ENCODE measurements at regions not wholly inside any gene's neighbourhood (a gene's known extent, or its start where the extent isn't known, plus 50 kb on each side); places are given as distances from the start of the nearest gene placed in this dataset.

DNA sequence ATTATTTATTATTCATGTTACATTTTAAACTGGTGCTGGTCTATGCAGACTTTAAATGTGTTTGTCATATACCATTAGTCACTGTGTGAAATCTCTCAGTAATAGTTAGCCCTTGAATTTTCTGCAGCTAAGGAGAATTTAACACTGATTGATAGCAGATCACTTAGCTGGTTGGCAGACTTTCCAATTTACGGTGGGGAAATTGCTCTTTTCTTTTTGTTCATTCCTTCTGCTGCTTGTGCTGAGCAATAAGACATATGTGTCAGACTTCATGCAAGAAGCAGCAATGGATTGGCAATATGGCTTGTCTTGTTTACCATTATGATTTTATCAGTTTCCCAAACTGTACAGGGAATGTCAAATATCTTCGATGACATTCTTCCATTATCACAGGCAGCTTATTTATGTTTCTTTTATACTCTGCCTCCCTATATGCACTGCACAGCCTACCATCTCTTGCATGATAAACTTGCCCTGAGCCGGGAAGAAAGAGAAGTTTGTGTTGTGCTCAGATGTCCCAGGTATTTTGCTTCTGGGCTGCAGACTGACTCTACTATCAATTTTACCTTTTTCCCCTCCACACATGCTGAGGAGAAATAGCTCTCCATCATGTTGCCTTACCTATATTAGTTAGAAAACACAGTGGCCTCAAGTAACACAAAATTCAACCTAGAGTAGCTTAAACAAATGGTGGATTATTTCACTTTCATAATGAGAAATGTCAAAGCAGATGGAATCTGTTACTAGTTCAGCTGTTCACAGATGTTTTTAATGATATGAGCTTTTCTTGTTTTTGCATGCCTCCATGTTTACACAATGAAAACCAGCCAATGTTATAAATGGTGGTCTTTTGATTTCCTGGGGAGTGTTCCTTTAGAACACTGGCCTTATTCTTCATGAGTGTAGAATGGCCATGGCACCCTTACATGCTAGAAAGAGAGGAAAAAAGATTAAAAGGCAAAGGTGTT, 968.1 kb upstream of the GOT2 start:
- no peaks in the 10 kb centered on the region for H3K36me3 ChIP-seq (ENCODE audit: low read depth, low read length)
- no peaks in the 10 kb centered on the region for H4K20me1 ChIP-seq (ENCODE audit: low read length)
- H3K4me1 ChIP-seq (ENCODE audit: insufficient read depth, low read length), result no peaks in the 10 kb centered on the region
- no peaks in the 10 kb centered on the region for H3K79me2 ChIP-seq (ENCODE audit: low read length)
- no peak overlapping the region for H3K4me2 ChIP-seq (ENCODE audit: low read length)
- TF ChIP-seq EZH2phosphoT487 (IDR thresholded peaks at IDR 0.05; ENCODE audit: borderline replicate concordance, low read length) (no peak), EZH2 (IDR thresholded peaks at IDR 0.05; ENCODE audit: low read length, unreplicated experiment) (no peak)
- TF ChIP-seq, protein P1, sequence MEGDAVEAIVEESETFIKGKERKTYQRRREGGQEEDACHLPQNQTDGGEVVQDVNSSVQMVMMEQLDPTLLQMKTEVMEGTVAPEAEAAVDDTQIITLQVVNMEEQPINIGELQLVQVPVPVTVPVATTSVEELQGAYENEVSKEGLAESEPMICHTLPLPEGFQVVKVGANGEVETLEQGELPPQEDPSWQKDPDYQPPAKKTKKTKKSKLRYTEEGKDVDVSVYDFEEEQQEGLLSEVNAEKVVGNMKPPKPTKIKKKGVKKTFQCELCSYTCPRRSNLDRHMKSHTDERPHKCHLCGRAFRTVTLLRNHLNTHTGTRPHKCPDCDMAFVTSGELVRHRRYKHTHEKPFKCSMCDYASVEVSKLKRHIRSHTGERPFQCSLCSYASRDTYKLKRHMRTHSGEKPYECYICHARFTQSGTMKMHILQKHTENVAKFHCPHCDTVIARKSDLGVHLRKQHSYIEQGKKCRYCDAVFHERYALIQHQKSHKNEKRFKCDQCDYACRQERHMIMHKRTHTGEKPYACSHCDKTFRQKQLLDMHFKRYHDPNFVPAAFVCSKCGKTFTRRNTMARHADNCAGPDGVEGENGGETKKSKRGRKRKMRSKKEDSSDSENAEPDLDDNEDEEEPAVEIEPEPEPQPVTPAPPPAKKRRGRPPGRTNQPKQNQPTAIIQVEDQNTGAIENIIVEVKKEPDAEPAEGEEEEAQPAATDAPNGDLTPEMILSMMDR (conservative IDR thresholded peaks at IDR 0.05; ENCODE audit: low read depth, low read length), result no peak
- H3F3A ChIP-seq (ENCODE audit: low read length, unreplicated experiment), result no peaks in the 10 kb centered on the region
- H3K9me2 ChIP-seq (replicated peaks; ENCODE audit: low read length), result no peaks in the 10 kb centered on the region
- H3K27ac ChIP-seq (ENCODE audit: low read length), result no peak overlapping the region
- no peaks in the 10 kb centered on the region for H3K27me3 ChIP-seq (ENCODE audit: low read length)
- CTCF ChIA-PET, result no interaction called here
- H3K4me3 ChIP-seq (ENCODE audit: low read length), result no peak overlapping the region
- no peak for DNase-seq
- H3K9ac ChIP-seq (ENCODE audit: low read length), result no peak overlapping the region
- no peaks in the 10 kb centered on the region for H3K9me3 ChIP-seq (ENCODE audit: low read length)
- POLR2A ChIA-PET (ENCODE audit: unreplicated experiment), result no interaction called here
- no peak overlapping the region for H2AFZ ChIP-seq (ENCODE audit: low read length)
- no peak for ATAC-seq
- intact Hi-C loops (cut with micrococcal nuclease), result no loop called here
- BruUV-seq (replicated peaks), result no TSS peak

DNA sequence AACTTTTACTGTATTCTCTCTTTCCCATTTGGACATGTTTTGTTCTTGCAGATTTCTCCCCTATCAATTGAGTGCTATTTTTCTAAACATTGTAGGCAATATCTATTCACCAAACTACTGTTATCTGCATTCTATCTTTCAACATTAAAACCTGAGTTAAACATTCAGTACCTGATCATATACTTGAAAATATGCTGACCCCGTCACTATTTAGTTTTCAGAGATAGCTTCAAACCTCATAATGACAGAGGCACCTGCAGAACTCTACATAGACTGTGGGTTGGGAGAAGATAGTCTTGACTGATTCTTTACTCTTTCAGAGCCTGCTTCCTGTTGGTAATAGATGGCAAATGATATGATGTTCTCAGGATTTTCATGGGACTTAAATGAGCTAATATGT, 965.7 kb upstream of the GOT2 start:
- H3K79me2 ChIP-seq (ENCODE audit: low read length), result no peaks in the 10 kb centered on the region
- no peak overlapping the region for H3K4me2 ChIP-seq (ENCODE audit: low read length)
- no peaks in the 10 kb centered on the region for H3K9me2 ChIP-seq (replicated peaks; ENCODE audit: low read length)
- ATAC-seq (no peak), DNase-seq (no peak)
- no peak overlapping the region for H3K4me3 ChIP-seq (ENCODE audit: low read length)
- no TSS peak for BruUV-seq (replicated peaks)
- H3K4me1 ChIP-seq (ENCODE audit: insufficient read depth, low read length), result no peaks in the 10 kb centered on the region
- no peaks in the 10 kb centered on the region for H4K20me1 ChIP-seq (ENCODE audit: low read length)
- no peak overlapping the region for H2AFZ ChIP-seq (ENCODE audit: low read length)
- ChIA-PET POLR2A (ENCODE audit: unreplicated experiment) (no interaction called here), CTCF (no interaction called here)
- no peaks in the 10 kb centered on the region for H3K27me3 ChIP-seq (ENCODE audit: low read length)
- no peaks in the 10 kb centered on the region for H3K36me3 ChIP-seq (ENCODE audit: low read depth, low read length)
- no peaks in the 10 kb centered on the region for H3K9me3 ChIP-seq (ENCODE audit: low read length)
- H3K9ac ChIP-seq (ENCODE audit: low read length), result no peak overlapping the region
- intact Hi-C loops (cut with micrococcal nuclease), result no loop called here
- no peaks in the 10 kb centered on the region for H3F3A ChIP-seq (ENCODE audit: low read length, unreplicated experiment)
- H3K27ac ChIP-seq (ENCODE audit: low read length), result no peak overlapping the region
- TF ChIP-seq EZH2 (IDR thresholded peaks at IDR 0.05; ENCODE audit: low read length, unreplicated experiment) (no peak), EZH2phosphoT487 (IDR thresholded peaks at IDR 0.05; ENCODE audit: borderline replicate concordance, low read length) (no peak)
- TF ChIP-seq, protein P1 (conservative IDR thresholded peaks at IDR 0.05; ENCODE audit: low read depth, low read length), result no peak

DNA sequence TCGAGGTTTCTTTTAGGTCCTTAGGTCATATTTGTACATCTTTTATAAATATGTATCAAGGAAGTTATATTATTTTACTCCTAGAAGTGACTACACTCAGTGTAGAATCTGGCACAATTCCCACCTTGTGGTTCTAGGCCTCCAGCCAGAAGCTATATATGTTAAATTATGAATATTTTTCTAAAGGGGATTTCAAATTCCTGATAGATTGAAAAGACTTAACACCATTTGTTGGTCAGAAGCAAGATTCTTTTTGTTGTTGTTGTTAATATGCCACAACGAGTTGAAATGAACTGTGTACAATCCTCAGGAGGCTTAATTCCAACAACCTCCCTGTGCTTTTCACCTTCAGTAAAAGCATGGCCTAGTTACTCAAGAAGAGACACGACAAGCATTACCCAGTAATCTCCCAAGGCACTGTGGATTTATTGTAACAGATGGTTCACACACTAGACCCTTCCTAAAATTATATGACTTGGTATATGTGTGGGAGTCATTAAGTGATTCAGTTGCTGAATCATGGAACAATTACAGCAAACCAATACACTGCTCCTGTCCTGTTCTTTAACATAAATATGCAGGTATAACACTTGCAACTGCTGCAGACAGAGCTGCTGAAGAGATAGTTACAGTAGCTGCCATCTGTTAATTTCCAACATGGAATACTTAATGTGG, 964.4 kb upstream of the GOT2 start:
- H3K9me2 ChIP-seq (replicated peaks; ENCODE audit: low read length), result no peaks in the 10 kb centered on the region
- H4K20me1 ChIP-seq (ENCODE audit: low read length), result no peaks in the 10 kb centered on the region
- TF ChIP-seq EZH2 (IDR thresholded peaks at IDR 0.05; ENCODE audit: low read length, unreplicated experiment) (no peak), EZH2phosphoT487 (IDR thresholded peaks at IDR 0.05; ENCODE audit: borderline replicate concordance, low read length) (no peak)
- TF ChIP-seq, protein P1 (conservative IDR thresholded peaks at IDR 0.05; ENCODE audit: low read depth, low read length), result no peak
- H3F3A ChIP-seq (ENCODE audit: low read length, unreplicated experiment), result no peaks in the 10 kb centered on the region
- H3K9ac ChIP-seq (ENCODE audit: low read length), result no peak overlapping the region
- no peak overlapping the region for H3K4me3 ChIP-seq (ENCODE audit: low read length)
- no peaks in the 10 kb centered on the region for H3K4me1 ChIP-seq (ENCODE audit: insufficient read depth, low read length)
- POLR2A ChIA-PET (ENCODE audit: unreplicated experiment), result no interaction called here
- intact Hi-C loops (cut with micrococcal nuclease), result no loop called here
- BruUV-seq (replicated peaks), result no TSS peak
- CTCF ChIA-PET, result no interaction called here
- H3K36me3 ChIP-seq (ENCODE audit: low read depth, low read length), result no peaks in the 10 kb centered on the region
- no peaks in the 10 kb centered on the region for H3K9me3 ChIP-seq (ENCODE audit: low read length)
- ATAC-seq (no peak), DNase-seq (peak; percentile 19)
- H3K27ac ChIP-seq (ENCODE audit: low read length), result no peak overlapping the region
- no peak overlapping the region for H3K4me2 ChIP-seq (ENCODE audit: low read length)
- no peaks in the 10 kb centered on the region for H3K27me3 ChIP-seq (ENCODE audit: low read length)
- H3K79me2 ChIP-seq (ENCODE audit: low read length), result no peaks in the 10 kb centered on the region
- H2AFZ ChIP-seq (ENCODE audit: low read length), result no peak overlapping the region

Data from PC-3 (cell line).